Mucosa of descending colon (tissue), 3 donors: ENCODE measurements at regions not wholly inside any gene's neighbourhood (a gene's known extent, or its start where the extent isn't known, plus 50 kb on each side); places are given as distances from the start of the nearest gene placed in this dataset.

ENCODE experiments used
- ATAC-seq: fragments of 200-7000 bp; cut with Tn5 transposase; one replicate; pipeline ENCODE4 v1.9.1; 2020; ENCODE audit warnings: mild to moderate bottlenecking, moderate library complexity
- DNase-seq, 3 donors: peaks; one replicate each; pipeline ENCODE4 v3.0.0-alpha.2; 2020
- H3K36me3 ChIP-seq: fragments of 200-600 bp; one replicate; pipeline ENCODE4 v1.8.0; 2021; ENCODE audit warnings: low read depth, mild to moderate bottlenecking
- H3K4me1 ChIP-seq: fragments of 200-600 bp; one replicate; pipeline ENCODE4 v1.8.0; 2021; ENCODE audit warnings: low read depth, mild to moderate bottlenecking
- H3K4me3 ChIP-seq: fragments of 200-600 bp; one replicate; pipeline ENCODE4 v1.8.0; 2021; ENCODE audit warnings: mild to moderate bottlenecking
- H3K9me3 ChIP-seq: fragments of 200-600 bp; one replicate; pipeline ENCODE4 v1.8.0; 2021; ENCODE audit warnings: mild to moderate bottlenecking
- intact Hi-C, 2 donors: fragments of 100-400 bp; cut with DNase I in 1 of 2; cut with micrococcal nuclease in 1 of 2; formaldehyde crosslinking; loops; one replicate each; pipeline versions ENCODE4 v1.11.0 to v1.11.1; 2022; cut with DNase I, micrococcal nuclease
- TF ChIP-seq, protein P1 (sequence below): fragments of 200-600 bp; IDR thresholded peaks from one replicate; pipeline ENCODE4 v1.8.0; 2022; ENCODE audit warnings: antibody characterized with exemption, mild to moderate bottlenecking
- donor health status: DM: no; HTN: no; CAD: no; lungs with moderate emphysema.
- donor health status: DM: no; HTN: no; CAD: no.
- donor health status: DM: no; HTN: yes; CAD: no.

DNA sequence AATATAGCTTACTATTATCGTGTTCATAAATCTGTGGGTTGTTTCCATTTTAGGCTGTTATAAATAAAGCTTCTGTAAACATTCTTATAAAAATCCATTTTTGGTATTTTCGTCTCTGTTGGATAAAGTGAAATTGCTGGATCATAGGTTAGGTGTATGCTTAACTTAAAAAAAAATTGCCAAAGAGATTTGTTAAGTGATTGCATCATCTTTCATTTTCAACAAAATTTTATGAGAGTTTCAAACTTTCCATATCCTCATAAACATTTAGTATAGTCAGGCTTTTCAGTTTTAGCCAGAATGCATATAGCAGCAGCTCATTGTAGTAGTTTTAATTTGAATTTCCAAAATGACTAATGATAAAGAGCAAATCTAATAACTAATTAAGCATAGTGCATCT lies 146.7 kb upstream of the CNTN5 start:
- Histone ChIP-seq H3K4me3 (no peak overlapping the region), H3K9me3 (peaks cover 8% of the 10 kb centered on the region), H3K36me3 (no peaks in the 10 kb centered on the region), H3K4me1 (no peaks in the 10 kb centered on the region)
- DNase-seq (no peak), ATAC-seq (no peak)
- TF ChIP-seq, protein P1, sequence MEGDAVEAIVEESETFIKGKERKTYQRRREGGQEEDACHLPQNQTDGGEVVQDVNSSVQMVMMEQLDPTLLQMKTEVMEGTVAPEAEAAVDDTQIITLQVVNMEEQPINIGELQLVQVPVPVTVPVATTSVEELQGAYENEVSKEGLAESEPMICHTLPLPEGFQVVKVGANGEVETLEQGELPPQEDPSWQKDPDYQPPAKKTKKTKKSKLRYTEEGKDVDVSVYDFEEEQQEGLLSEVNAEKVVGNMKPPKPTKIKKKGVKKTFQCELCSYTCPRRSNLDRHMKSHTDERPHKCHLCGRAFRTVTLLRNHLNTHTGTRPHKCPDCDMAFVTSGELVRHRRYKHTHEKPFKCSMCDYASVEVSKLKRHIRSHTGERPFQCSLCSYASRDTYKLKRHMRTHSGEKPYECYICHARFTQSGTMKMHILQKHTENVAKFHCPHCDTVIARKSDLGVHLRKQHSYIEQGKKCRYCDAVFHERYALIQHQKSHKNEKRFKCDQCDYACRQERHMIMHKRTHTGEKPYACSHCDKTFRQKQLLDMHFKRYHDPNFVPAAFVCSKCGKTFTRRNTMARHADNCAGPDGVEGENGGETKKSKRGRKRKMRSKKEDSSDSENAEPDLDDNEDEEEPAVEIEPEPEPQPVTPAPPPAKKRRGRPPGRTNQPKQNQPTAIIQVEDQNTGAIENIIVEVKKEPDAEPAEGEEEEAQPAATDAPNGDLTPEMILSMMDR: no peak
- intact Hi-C loops: no loop called here

- Histone ChIP-seq H3K36me3 (no peaks in the 10 kb centered on the region), H3K4me3 (no peak overlapping the region), H3K9me3 (peaks cover 25% of the 10 kb centered on the region), H3K4me1 (no peaks in the 10 kb centered on the region)
- DNase-seq (no peak), ATAC-seq (no peak)
- TF ChIP-seq, protein P1: no peak
- intact Hi-C loops: no loop called here
These were observed 124.8 kb upstream of the CNTN5 start for GRCh38 chr11:98895936-98896335.

DNA sequence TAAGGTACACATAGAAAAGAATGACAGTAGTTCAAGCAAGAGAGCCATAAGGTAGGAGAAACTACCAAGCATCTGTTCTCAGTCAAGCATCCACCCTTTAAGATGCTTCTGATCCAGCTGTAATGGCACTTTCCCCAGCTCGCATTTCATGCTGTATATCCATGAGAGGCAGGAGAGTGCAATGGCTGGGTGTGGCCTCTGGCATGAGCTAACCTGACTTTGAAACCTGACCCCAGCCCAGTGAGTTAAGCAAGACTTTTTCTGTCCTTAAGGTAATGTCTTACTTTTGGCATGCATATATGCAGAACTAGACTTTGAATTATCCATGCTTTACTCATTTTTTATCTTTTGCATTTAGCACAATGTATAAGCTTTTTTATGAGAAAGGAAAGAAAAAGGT lies 79.8 kb upstream of the CNTN5 start:
- intact Hi-C loops: no loop called here
- no peak for ATAC-seq
- no peaks in the 10 kb centered on the region for H3K4me1 ChIP-seq
- H3K4me3 ChIP-seq: no peak overlapping the region
- H3K9me3 ChIP-seq: peaks cover 19% of the 10 kb centered on the region
- no peak for DNase-seq
- TF ChIP-seq, protein P1: no peak
- H3K36me3 ChIP-seq: no peaks in the 10 kb centered on the region

DNA sequence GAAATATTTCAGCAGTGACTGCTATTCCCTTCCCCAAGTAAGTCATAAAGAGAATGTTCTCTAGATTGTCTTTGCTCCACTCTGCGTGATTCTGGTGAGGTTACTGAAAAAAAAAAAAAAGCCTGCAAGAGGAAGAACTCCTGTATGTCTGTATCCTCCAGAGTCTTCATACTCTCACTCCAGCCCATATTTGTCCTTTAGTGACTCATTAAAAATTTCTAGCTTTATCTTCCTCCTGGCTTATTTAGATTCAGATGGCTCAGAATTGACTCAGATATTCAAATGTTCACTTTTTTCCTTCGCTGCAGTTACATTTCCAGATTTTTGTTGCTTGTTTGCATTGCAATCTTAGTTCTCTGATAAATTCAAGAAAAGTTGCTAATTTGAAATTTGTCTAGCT lies 76.3 kb upstream of the CNTN5 start:
- Histone ChIP-seq H3K4me1 (no peaks in the 10 kb centered on the region), H3K4me3 (no peak overlapping the region), H3K9me3 (peaks cover 13% of the 10 kb centered on the region), H3K36me3 (no peaks in the 10 kb centered on the region)
- ATAC-seq (no peak), DNase-seq (no peak)
- TF ChIP-seq, protein P1: no peak
- intact Hi-C loops: no loop called here

DNA sequence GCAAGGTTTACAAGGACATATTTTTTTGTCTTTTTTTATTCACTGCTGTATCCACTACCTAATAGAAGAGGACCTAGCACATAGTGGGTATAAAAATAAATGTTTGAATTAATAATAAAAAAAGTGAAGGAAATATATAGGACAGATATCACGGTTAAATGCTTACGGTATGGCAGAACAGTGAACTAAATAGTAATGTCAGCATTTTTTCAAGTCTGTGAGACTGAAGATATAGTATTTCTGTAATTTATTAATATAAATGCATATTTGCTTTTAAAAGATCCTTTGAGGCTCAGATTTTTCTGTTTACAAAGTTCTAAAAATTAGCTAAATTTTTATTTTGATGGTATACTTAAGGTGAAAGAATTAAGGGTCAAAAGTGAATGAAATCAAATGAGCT lies 68.6 kb upstream of the CNTN5 start:
- TF ChIP-seq, protein P1: no peak
- intact Hi-C loops: no loop called here
- DNase-seq: no peak

GRCh38 chr11:98955551-98955950 lies 65.2 kb upstream of the CNTN5 start:
- DNase-seq (no peak), ATAC-seq (no peak)
- Histone ChIP-seq H3K9me3 (peaks cover 28% of the 10 kb centered on the region), H3K4me3 (no peak overlapping the region), H3K36me3 (no peaks in the 10 kb centered on the region), H3K4me1 (no peaks in the 10 kb centered on the region)
- TF ChIP-seq, protein P1: no peak
- intact Hi-C loops: no loop called here

More for the DNA sequence above, 68.6 kb upstream of the CNTN5 start:
- ATAC-seq: no peak
- Histone ChIP-seq H3K36me3 (no peaks in the 10 kb centered on the region), H3K4me1 (no peaks in the 10 kb centered on the region), H3K9me3 (peaks cover 22% of the 10 kb centered on the region), H3K4me3 (no peak overlapping the region)
